ENCODE measurements at regions not wholly inside any gene's neighbourhood (a gene's known extent, or its start where the extent isn't known, plus 50 kb on each side); places are given as distances from the start of the nearest gene placed in this dataset.

GRCh38 chr17:33745047-33745760, 452.1 kb upstream of the ASIC2 start:
- TF ChIP-seq GATA3 (IDR thresholded peaks at IDR 0.05; ENCODE audit: low read depth, low read length) (no peak), GATA2 (IDR thresholded peaks at IDR 0.05; ENCODE audit: low read depth, low read length) (no peak)

GRCh38 chr17:33749171-33749570, 456.1 kb upstream of the ASIC2 start:
- TF ChIP-seq GATA2 (IDR thresholded peaks at IDR 0.05; ENCODE audit: low read depth, low read length): no peak
- no peak for TF ChIP-seq GATA3 (IDR thresholded peaks at IDR 0.05; ENCODE audit: low read depth, low read length)

DNA sequence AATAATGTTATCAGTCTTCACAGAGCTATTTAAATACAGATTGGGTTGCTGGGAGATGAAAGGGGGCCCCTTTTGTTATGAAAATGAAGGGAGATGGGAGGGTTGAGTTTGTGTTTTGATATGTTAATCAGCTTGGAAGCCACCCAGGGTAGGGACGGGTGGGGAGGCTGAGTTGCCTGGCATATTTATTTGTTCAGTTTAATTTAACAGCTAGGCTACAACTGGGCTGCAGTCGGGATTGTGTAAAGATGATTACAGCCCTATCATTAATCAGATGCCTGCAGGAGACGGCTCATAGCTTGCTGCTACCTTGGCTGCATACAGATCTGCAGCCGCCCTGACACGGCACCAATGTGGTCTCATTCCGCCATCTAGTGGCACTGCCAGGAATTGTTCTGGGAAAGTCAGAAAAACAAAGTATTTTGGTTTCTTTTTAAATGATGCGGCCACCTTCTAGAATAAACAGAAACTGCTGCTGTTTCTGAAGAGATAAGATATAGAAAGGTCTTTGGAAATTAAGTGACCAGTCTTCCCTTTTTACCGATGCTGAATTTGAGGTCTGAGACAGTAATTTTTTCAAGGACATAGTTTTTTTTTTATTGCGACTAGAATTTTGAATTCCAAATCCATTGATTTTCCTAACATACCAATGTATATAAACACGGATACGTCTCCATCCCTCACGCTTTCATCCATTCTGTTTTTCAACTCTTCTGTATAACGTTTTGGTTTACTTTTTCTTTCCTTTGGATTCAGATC, 458.0 kb upstream of the ASIC2 start:
- no peak for TF ChIP-seq GATA2 (IDR thresholded peaks at IDR 0.05; ENCODE audit: low read depth, low read length)
- no peak for TF ChIP-seq GATA3 (IDR thresholded peaks at IDR 0.05; ENCODE audit: low read depth, low read length)

- TF ChIP-seq GATA2 (IDR thresholded peaks at IDR 0.05; ENCODE audit: low read depth, low read length) (no peak), GATA3 (IDR thresholded peaks at IDR 0.05; ENCODE audit: low read depth, low read length) (no peak)
Observed at GRCh38 chr17:33751702-33752065, 458.6 kb upstream of the ASIC2 start.

DNA sequence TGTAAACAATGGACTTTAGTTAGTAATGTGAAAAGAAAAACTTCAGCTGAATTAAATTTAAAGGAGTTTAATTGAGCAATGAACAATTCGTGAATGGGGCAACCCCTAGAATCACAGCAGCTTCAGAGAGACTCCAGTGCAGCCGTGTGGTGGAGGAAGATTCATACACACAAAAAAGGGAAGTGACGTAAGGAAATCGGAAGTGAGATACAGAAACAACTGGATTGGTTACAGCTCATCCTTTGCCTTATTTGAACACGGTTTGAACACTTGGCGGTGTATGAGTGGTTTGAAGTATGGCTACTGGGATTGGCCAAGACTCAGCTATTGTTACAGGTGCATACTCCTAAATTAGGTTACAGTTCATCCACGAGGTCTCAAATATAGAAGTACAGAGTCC, 460.4 kb upstream of the ASIC2 start:
- TF ChIP-seq GATA3 (IDR thresholded peaks at IDR 0.05; ENCODE audit: low read depth, low read length) (no peak), GATA2 (IDR thresholded peaks at IDR 0.05; ENCODE audit: low read depth, low read length) (no peak)

DNA sequence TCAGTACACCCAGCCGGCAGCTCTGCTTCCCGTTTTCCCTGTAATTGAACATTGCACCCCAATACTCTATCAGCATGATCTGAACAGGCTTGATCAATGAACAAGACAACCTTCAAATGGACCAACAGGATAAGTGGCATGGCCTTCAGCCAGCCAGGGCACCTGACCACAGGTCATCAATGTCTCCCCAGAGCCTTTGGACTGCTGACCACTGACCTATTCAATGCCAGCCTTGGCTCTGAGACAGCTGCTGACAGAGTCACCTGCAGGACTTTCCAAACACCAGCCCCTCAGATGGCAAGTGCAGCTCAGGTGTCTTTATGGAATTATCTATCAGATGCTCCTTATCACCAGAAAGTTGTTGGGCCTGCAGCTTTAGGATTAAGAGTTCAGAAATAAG, 462.9 kb upstream of the ASIC2 start:
- TF ChIP-seq GATA2 (IDR thresholded peaks at IDR 0.05; ENCODE audit: low read depth, low read length) (no peak), GATA3 (IDR thresholded peaks at IDR 0.05; ENCODE audit: low read depth, low read length) (no peak)

DNA sequence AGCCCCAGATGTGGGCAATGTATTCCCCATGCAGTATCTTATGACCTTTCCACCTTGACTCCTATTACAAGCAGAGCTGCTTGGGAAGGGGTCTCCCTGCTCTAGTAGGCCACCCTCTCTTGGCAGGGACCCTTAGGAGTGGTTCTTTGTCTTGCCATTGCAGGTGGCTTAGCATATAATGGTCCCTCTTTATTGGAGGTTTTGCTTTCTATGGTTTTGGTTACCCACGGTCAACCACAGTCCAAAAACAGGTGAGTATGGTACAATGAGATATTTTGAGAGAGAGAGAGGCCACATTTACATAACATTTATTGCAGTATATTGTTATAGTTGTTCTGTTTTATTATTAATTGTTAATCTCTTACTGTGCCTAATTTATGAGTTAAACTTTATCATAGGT, 472.8 kb upstream of the ASIC2 start:
- TF ChIP-seq GATA3 (IDR thresholded peaks at IDR 0.05; ENCODE audit: low read depth, low read length) (no peak), GATA2 (IDR thresholded peaks at IDR 0.05; ENCODE audit: low read depth, low read length) (no peak)

GRCh38 chr17:33766721-33767120, 473.6 kb upstream of the ASIC2 start:
- TF ChIP-seq GATA2 (IDR thresholded peaks at IDR 0.05; ENCODE audit: low read depth, low read length): no peak
- TF ChIP-seq GATA3 (IDR thresholded peaks at IDR 0.05; ENCODE audit: low read depth, low read length): no peak

DNA sequence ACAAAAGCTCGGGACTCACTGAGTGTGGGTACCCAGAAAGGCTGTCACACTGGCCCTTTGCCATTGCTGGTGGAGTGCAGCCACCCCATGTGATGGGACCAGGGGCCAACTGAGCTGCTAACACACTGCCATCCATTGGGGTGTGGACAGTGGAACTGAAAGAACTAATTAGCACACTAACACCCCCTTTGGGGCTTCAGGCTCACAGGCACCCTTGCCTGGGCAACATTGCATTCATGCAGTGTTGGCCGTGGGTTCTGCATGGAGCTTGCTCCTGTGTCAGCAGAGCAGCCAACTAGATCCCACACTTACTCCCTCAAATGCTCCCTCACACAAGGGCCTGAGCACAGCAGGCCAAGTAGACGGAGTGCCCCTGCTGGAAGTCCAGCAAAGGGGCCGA, 476.0 kb upstream of the ASIC2 start:
- TF ChIP-seq GATA2 (IDR thresholded peaks at IDR 0.05; ENCODE audit: low read depth, low read length) (no peak), GATA3 (IDR thresholded peaks at IDR 0.05; ENCODE audit: low read depth, low read length) (no peak)

GRCh38 chr17:33776304-33776703, 478.8 kb upstream of the CCL2 start:
- no peak for TF ChIP-seq GATA2 (IDR thresholded peaks at IDR 0.05; ENCODE audit: low read depth, low read length)

GRCh38 chr17:33776903-33777302, 478.2 kb upstream of the CCL2 start:
- TF ChIP-seq GATA2 (IDR thresholded peaks at IDR 0.05; ENCODE audit: low read depth, low read length): no peak
- no peak for TF ChIP-seq GATA3 (IDR thresholded peaks at IDR 0.05; ENCODE audit: low read depth, low read length)

DNA sequence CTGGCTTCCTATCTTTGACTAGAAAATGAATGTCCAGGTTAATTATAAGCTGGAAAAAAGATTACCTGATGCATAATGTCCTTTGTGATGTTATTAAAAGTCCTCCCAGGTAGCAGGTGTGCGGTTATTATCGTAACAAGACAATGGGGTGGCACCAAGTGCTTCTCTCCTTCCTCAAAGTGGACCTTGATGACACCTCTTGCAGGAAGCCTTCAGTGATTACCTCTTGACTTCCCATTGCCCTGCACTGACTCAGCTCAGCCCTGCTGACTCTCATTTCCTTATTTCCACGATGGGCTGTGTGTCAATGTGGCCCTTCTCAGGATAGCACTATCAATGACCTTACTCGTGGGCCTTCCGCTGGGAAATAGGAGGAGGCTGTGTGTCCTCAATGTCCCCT, 477.4 kb upstream of the CCL2 start:
- TF ChIP-seq GATA3 (IDR thresholded peaks at IDR 0.05; ENCODE audit: low read depth, low read length) (no peak), GATA2 (IDR thresholded peaks at IDR 0.05; ENCODE audit: low read depth, low read length) (no peak)

DNA sequence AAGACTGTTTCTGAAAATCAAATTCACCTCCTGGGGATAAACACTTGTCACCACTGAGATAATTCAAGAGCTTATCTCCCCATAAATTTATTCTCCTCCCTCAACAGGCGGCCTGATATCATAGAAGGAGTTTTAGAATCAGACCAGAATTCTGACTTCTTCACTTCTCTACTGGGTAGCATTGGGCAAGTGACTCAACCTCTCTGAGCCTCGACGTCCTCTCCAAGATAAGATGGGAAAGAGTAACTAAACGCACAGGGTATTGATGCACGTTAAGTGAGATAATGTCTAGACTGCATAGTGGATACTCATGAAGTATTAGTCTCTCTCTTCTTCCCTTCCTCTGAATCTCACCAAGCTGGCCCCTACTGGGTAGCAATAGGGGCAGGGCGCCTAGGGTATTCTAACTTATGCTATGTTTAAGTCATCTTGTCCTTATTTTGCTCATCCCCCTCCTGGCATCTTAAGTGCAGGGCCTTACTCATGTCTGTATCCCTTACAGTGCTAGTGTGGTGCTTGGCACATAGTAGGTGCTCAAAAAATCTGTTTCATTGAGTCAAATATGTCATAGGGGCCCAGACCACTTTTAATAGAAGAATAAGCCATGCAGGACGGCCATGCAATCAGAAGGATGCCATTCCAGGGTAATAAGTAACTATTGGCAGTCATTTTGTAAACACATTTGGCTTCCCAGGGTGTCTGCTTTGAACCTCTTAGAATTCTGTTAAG, 476.4 kb upstream of the CCL2 start:
- no peak for TF ChIP-seq GATA2 (IDR thresholded peaks at IDR 0.05; ENCODE audit: low read depth, low read length)

DNA sequence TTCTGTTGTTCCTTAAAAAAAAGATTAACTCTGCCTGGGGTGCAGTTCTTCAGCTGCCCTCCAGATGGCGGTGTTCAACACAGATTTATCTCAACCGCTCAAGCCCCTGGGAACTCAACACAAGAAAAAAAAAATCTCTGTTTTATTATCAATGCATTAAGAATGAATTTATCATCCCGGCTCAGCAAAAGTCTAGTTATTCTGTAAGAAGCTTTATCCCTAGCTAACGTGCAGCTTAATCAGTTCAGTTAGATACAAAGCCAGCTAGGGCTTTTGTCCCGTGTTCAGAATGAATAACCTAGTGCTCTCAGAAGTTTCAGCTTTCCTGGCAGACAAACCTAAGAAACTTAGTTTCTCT, 475.9 kb upstream of the CCL2 start:
- no peak for TF ChIP-seq GATA2 (IDR thresholded peaks at IDR 0.05; ENCODE audit: low read depth, low read length)
- TF ChIP-seq GATA3 (IDR thresholded peaks at IDR 0.05; ENCODE audit: low read depth, low read length): no peak

GRCh38 chr17:33785281-33785680, 469.8 kb upstream of the CCL2 start:
- no peak for TF ChIP-seq GATA3 (IDR thresholded peaks at IDR 0.05; ENCODE audit: low read depth, low read length)
